IMR-90 (cell line): ENCODE measurements at regions not wholly inside any gene's neighbourhood (a gene's known extent, or its start where the extent isn't known, plus 50 kb on each side); places are given as distances from the start of the nearest gene placed in this dataset.

Experiments
- ATAC-seq: fragments of 200-7000 bp; cut with Tn5 transposase; 2 replicates; pipeline ENCODE4 v1.9.1; 2020; ENCODE audit warnings: low read depth, mild to moderate bottlenecking, moderate library complexity
- BruUV-seq: library from RNA; stranded (reverse); fragments of 400-500 nt; replicated peaks from 2 replicates; lab custom pipeline; 2021; lab: Mats Ljungman, UMichigan
- CTCF ChIA-PET: fragments of 300-600 bp; formaldehyde crosslinking; extraction: SDS; loops from one replicate; lab custom pipeline; 2021; ENCODE audit warnings: antibody characterized with exemption; lab: Yijun Ruan, JAX
- POLR2A ChIA-PET: fragments of 300-600 bp; sonication (Branson Sonifier 250); formaldehyde crosslinking; loops from one replicate; lab custom pipeline; 2022; ENCODE audit warnings: antibody characterized with exemption; ENCODE audit not compliant: unreplicated experiment; lab: Charles Lee
- DNase-seq: peaks from one replicate; pipeline ENCODE4 v3.0.0; 2013
- H2AFZ ChIP-seq: replicated peaks from 2 replicates; pipeline ENCODE3; 2013; ENCODE audit warnings: low read length, mild to moderate bottlenecking; ENCODE audit not compliant: poor library complexity
- H2AK5ac ChIP-seq: 2 replicates; pipeline ENCODE4 v1.6.1; 2013; ENCODE audit warnings: low read depth, low read length, inconsistent platforms
- H2AK9ac ChIP-seq: replicated peaks from 2 replicates; pipeline ENCODE3; 2013; ENCODE audit warnings: mild to moderate bottlenecking, low read depth, low read length, moderate library complexity; ENCODE audit not compliant: poor library complexity
- H2BK120ac ChIP-seq: 2 replicates; pipeline ENCODE4 v1.6.1; 2013; ENCODE audit warnings: low read depth, low read length, inconsistent platforms
- H2BK15ac ChIP-seq: 3 replicates; pipeline ENCODE4 v1.6.1; 2013; ENCODE audit warnings: low read depth, low read length, inconsistent platforms
- H2BK20ac ChIP-seq: 2 replicates; pipeline ENCODE4 v1.6.1; 2013; ENCODE audit warnings: low read depth, mild to moderate bottlenecking, inconsistent platforms, low read length, moderate library complexity
- H2BK5ac ChIP-seq: 2 replicates; pipeline ENCODE4 v1.6.1; 2013; ENCODE audit warnings: mild to moderate bottlenecking, low read depth, low read length, inconsistent platforms; ENCODE audit not compliant: poor library complexity, severe bottlenecking
- H3K14ac ChIP-seq: replicated peaks from 2 replicates; pipeline ENCODE4 v1.6.1; 2013; ENCODE audit warnings: low read depth, low read length, inconsistent platforms
- H3K18ac ChIP-seq: 2 replicates; pipeline ENCODE4 v1.6.1; 2013; ENCODE audit warnings: low read depth, low read length, control low read depth
- H3K23ac ChIP-seq: 2 replicates; pipeline ENCODE4 v1.6.1; 2013; ENCODE audit warnings: low read depth, low read length, inconsistent platforms
- H3K27ac ChIP-seq: 2 replicates; pipeline ENCODE4 v1.5.1; 2013; ENCODE audit warnings: mild to moderate bottlenecking, control low read depth, low read length; ENCODE audit not compliant: insufficient read depth
- H3K27me3 ChIP-seq: 2 replicates; pipeline ENCODE4 v1.6.1; 2013; ENCODE audit warnings: low read length; ENCODE audit not compliant: control insufficient read depth, insufficient read depth
- H3K36me3 ChIP-seq: 2 replicates; pipeline ENCODE4 v1.6.1; 2013; ENCODE audit warnings: low read length, mixed read lengths; ENCODE audit not compliant: control insufficient read depth, insufficient read depth
- H3K4ac ChIP-seq: 2 replicates; pipeline ENCODE4 v1.6.1; 2013; ENCODE audit warnings: low read depth, low read length, inconsistent platforms
- H3K4me1 ChIP-seq: 2 replicates; pipeline ENCODE4 v1.6.1; 2013; ENCODE audit warnings: low read length, mixed read lengths; ENCODE audit not compliant: control insufficient read depth, insufficient read depth
- H3K4me2 ChIP-seq: 2 replicates; pipeline ENCODE4 v1.6.1; 2013; ENCODE audit warnings: low read depth, mild to moderate bottlenecking, control low read depth, low read length, moderate library complexity
- H3K4me3 ChIP-seq: 2 replicates; pipeline ENCODE4 v1.5.1; 2013; ENCODE audit warnings: low read depth, mild to moderate bottlenecking, control low read depth, low read length, moderate library complexity; ENCODE audit not compliant: insufficient read depth
- H3K56ac ChIP-seq: 2 replicates; pipeline ENCODE4 v1.6.1; 2013; ENCODE audit warnings: low read length, inconsistent platforms; ENCODE audit not compliant: insufficient read depth; ENCODE audit errors: extremely low read depth
- H3K79me1 ChIP-seq, 2 experiments: 2 replicates each; pipeline ENCODE4 v1.6.1; 2013; ENCODE audit warnings: low read length in 2 of 2, inconsistent platforms in 1 of 2, low read depth in 1 of 2
- H3K9ac ChIP-seq: 2 replicates; pipeline ENCODE4 v1.6.1; 2013; ENCODE audit warnings: low read depth, low read length, control low read depth
- H3K9me1 ChIP-seq: 2 replicates; pipeline ENCODE4 v1.6.1; 2013; ENCODE audit warnings: low read length, inconsistent platforms; ENCODE audit not compliant: insufficient read depth
- H3K9me3 ChIP-seq: 2 replicates; pipeline ENCODE4 v1.6.1; 2013; ENCODE audit warnings: low read length; ENCODE audit not compliant: control insufficient read depth, insufficient read depth
- H4K20me1 ChIP-seq: 2 replicates; pipeline ENCODE4 v1.6.1; 2013; ENCODE audit warnings: low read length, inconsistent platforms; ENCODE audit not compliant: insufficient read depth
- H4K5ac ChIP-seq: 2 replicates; pipeline ENCODE4 v1.6.1; 2013; ENCODE audit warnings: mild to moderate bottlenecking, low read depth, low read length, control low read depth
- H4K8ac ChIP-seq, 2 experiments: 2 replicates each; pipeline ENCODE4 v1.6.1; 2013; ENCODE audit warnings: low read depth in 2 of 2, low read length in 2 of 2, control low read depth in 1 of 2, inconsistent platforms in 1 of 2
- H4K91ac ChIP-seq: 2 replicates; pipeline ENCODE4 v1.6.1; 2013; ENCODE audit warnings: low read depth, low read length, inconsistent platforms; ENCODE audit not compliant: insufficient read depth
- BHLHE40 ChIP-seq: fragments of 150-350 bp; IDR thresholded peaks from 2 replicates; pipeline ENCODE4 v1.6.1; 2016; ENCODE audit warnings: mild to moderate bottlenecking, low read depth, low read length
- CEBPB ChIP-seq: IDR thresholded peaks from 2 replicates; pipeline ENCODE4 v1.6.1; 2012; ENCODE audit warnings: low read depth, low read length, improper control_type of control experiment
- CHD1 ChIP-seq: IDR thresholded peaks from 2 replicates; pipeline ENCODE4 v1.6.1; 2012; ENCODE audit warnings: low read depth, low read length, improper control_type of control experiment
- FOS ChIP-seq: fragments of 150-350 bp; IDR thresholded peaks from 2 replicates; pipeline ENCODE4 v1.6.1; 2016; ENCODE audit warnings: low read depth, low read length
- MAFK ChIP-seq: IDR thresholded peaks from 2 replicates; pipeline ENCODE4 v1.6.1; 2012; ENCODE audit warnings: low read depth, low read length, improper control_type of control experiment
- MAZ ChIP-seq: IDR thresholded peaks from 2 replicates; pipeline ENCODE4 v1.6.1; 2012; ENCODE audit warnings: low read depth, mild to moderate bottlenecking, low read length, improper control_type of control experiment, moderate library complexity, borderline replicate concordance
- MXI1 ChIP-seq: IDR thresholded peaks from 2 replicates; pipeline ENCODE4 v1.6.1; 2012; ENCODE audit warnings: low read depth, mild to moderate bottlenecking, low read length, moderate library complexity, borderline replicate concordance
- NFE2L2 ChIP-seq: fragments of 150-350 bp; IDR thresholded peaks from 2 replicates; pipeline ENCODE4 v1.6.1; 2016; ENCODE audit warnings: low read depth, mild to moderate bottlenecking, low read length
- POLR2A ChIP-seq: IDR thresholded peaks from 2 replicates; pipeline ENCODE4 v1.6.1; 2012; ENCODE audit warnings: mild to moderate bottlenecking, low read depth, low read length
- RAD21 ChIP-seq: IDR thresholded peaks from 2 replicates; pipeline ENCODE4 v1.6.1; 2012; ENCODE audit warnings: low read length, improper control_type of control experiment
- RCOR1 ChIP-seq: IDR thresholded peaks from 2 replicates; pipeline ENCODE4 v1.6.1; 2012; ENCODE audit warnings: mild to moderate bottlenecking, low read length, improper control_type of control experiment; ENCODE audit not compliant: insufficient replicate concordance
- RFX5 ChIP-seq: IDR thresholded peaks from 2 replicates; pipeline ENCODE4 v1.8.0; 2012; ENCODE audit warnings: low read depth, mild to moderate bottlenecking, low read length, moderate library complexity
- SMC3 ChIP-seq: fragments of 150-350 bp; IDR thresholded peaks from 2 replicates; pipeline ENCODE4 v1.6.1; 2016; ENCODE audit warnings: low read depth, mild to moderate bottlenecking, antibody characterized with exemption, low read length, moderate library complexity
- dilution Hi-C: fragments of 300-500 bp; cut with HindIII; formaldehyde crosslinking; loops from one replicate; pipeline ENCODE4 v1.14.3; 2018; ENCODE audit warnings: low sequenced_read_pairs; ENCODE audit not compliant: unreplicated experiment
- in situ Hi-C: fragments of 300-500 bp; cut with MboI; formaldehyde crosslinking; loops from 3 replicates; pipeline ENCODE4 v1.14.3; 2019; ENCODE audit warnings: low sequenced_read_pairs, inconsistent platforms, mixed read lengths
- intact Hi-C: fragments of 100-400 bp; cut with micrococcal nuclease; formaldehyde crosslinking; loops from 2 replicates; pipeline ENCODE4 v1.10.0; 2022
- TF ChIP-seq, protein P1 (sequence below): conservative IDR thresholded peaks from 2 replicates; pipeline ENCODE4 v1.5.1; 2012; ENCODE audit warnings: mild to moderate bottlenecking, low read depth, low read length, improper control_type of control experiment
- TF ChIP-seq, protein P2 (sequence below): fragments of 150-350 bp; IDR thresholded peaks from 2 replicates; pipeline ENCODE4 v1.6.1; 2016; ENCODE audit warnings: low read depth, mild to moderate bottlenecking, low read length, moderate library complexity, borderline replicate concordance
- TF ChIP-seq, protein P3 (sequence below): fragments of 150-350 bp; IDR thresholded peaks from 2 replicates; pipeline ENCODE4 v1.6.1; 2017; ENCODE audit warnings: mild to moderate bottlenecking, antibody characterized with exemption, low read length, low read depth

DNA sequence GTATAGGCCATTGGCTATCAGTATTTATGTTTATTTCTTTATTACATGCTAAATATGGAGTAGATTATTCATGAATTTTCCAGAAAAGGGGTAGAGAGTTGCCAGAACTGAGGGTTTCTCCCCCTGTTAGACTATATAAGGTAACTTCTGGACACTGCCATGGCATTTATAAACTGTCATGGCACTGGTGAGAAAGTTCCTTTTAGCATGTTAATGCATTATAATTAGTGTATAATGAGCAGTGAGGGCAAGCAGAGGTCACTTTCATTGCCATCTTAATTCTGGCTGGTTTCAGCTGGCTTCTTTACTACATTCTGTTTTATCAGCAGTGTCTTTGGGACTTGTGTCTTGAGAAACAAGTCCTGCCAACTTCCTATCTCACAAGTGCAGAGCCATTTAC, 220.0 kb upstream of the CNR1 start:
- H3K36me3 ChIP-seq, result no peaks in the 10 kb centered on the region
- in situ Hi-C loops, result no loop called here
- no peaks in the 10 kb centered on the region for H3K4me1 ChIP-seq
- no peak overlapping the region for H3K4ac ChIP-seq
- ATAC-seq (no peak), DNase-seq (no peak)
- no peak overlapping the region for H3K27ac ChIP-seq
- intact Hi-C loops, result no loop called here
- no peak overlapping the region for H3K56ac ChIP-seq
- no peak overlapping the region for H3K9ac ChIP-seq
- 0 out of 2 replicates have a peak, but pooled peaks cover 2% of the 10 kb centered on the region for H3K9me3 ChIP-seq
- no peak overlapping the region for H2BK5ac ChIP-seq
- H3K14ac ChIP-seq, result no peak overlapping the region
- no peak overlapping the region for H2BK15ac ChIP-seq
- H2AK9ac ChIP-seq, result no peak overlapping the region
- ChIA-PET POLR2A (no interaction called here), CTCF (no interaction called here)
- H4K20me1 ChIP-seq, result no peaks in the 10 kb centered on the region
- H3K18ac ChIP-seq, result no peak overlapping the region
- no peaks in the 10 kb centered on the region for H3K9me1 ChIP-seq
- H4K91ac ChIP-seq, result no peak overlapping the region
- no peak overlapping the region for H3K4me2 ChIP-seq
- H3K27me3 ChIP-seq, result no peaks in the 10 kb centered on the region
- no peak overlapping the region for H3K4me3 ChIP-seq
- no peak overlapping the region for H2BK20ac ChIP-seq
- H2BK120ac ChIP-seq, result no peak overlapping the region
- BruUV-seq, result no TSS peak
- H3K79me1 ChIP-seq, result no peaks in the 10 kb centered on the region
- H3K23ac ChIP-seq, result no peak overlapping the region
- H4K5ac ChIP-seq, result no peak overlapping the region
- H2AK5ac ChIP-seq, result no peak overlapping the region
- no peak overlapping the region for H2AFZ ChIP-seq
- no peak overlapping the region for H4K8ac ChIP-seq
- dilution Hi-C loops, result no loop called here
- no peak for TF ChIP-seq CEBPB
- TF ChIP-seq, protein P1, sequence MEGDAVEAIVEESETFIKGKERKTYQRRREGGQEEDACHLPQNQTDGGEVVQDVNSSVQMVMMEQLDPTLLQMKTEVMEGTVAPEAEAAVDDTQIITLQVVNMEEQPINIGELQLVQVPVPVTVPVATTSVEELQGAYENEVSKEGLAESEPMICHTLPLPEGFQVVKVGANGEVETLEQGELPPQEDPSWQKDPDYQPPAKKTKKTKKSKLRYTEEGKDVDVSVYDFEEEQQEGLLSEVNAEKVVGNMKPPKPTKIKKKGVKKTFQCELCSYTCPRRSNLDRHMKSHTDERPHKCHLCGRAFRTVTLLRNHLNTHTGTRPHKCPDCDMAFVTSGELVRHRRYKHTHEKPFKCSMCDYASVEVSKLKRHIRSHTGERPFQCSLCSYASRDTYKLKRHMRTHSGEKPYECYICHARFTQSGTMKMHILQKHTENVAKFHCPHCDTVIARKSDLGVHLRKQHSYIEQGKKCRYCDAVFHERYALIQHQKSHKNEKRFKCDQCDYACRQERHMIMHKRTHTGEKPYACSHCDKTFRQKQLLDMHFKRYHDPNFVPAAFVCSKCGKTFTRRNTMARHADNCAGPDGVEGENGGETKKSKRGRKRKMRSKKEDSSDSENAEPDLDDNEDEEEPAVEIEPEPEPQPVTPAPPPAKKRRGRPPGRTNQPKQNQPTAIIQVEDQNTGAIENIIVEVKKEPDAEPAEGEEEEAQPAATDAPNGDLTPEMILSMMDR, result no peak
- TF ChIP-seq RFX5, result no peak
- no peak for TF ChIP-seq CHD1
- no peak for TF ChIP-seq SMC3
- no peak for TF ChIP-seq MAZ
- TF ChIP-seq MXI1, result no peak
- TF ChIP-seq RAD21, result no peak
- TF ChIP-seq, protein P2, sequence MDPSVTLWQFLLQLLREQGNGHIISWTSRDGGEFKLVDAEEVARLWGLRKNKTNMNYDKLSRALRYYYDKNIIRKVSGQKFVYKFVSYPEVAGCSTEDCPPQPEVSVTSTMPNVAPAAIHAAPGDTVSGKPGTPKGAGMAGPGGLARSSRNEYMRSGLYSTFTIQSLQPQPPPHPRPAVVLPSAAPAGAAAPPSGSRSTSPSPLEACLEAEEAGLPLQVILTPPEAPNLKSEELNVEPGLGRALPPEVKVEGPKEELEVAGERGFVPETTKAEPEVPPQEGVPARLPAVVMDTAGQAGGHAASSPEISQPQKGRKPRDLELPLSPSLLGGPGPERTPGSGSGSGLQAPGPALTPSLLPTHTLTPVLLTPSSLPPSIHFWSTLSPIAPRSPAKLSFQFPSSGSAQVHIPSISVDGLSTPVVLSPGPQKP, result no peak
- no peak for TF ChIP-seq NFE2L2
- TF ChIP-seq FOS, result no peak
- TF ChIP-seq, protein P3, sequence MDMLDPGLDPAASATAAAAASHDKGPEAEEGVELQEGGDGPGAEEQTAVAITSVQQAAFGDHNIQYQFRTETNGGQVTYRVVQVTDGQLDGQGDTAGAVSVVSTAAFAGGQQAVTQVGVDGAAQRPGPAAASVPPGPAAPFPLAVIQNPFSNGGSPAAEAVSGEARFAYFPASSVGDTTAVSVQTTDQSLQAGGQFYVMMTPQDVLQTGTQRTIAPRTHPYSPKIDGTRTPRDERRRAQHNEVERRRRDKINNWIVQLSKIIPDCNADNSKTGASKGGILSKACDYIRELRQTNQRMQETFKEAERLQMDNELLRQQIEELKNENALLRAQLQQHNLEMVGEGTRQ, result no peak
- TF ChIP-seq RCOR1, result no peak
- no peak for TF ChIP-seq BHLHE40
- no peak for TF ChIP-seq POLR2A
- no peak for TF ChIP-seq MAFK
